OCI-LY3 (cell line): ENCODE measurements at regions not wholly inside any gene's neighbourhood (a gene's known extent, or its start where the extent isn't known, plus 50 kb on each side); places are given as distances from the start of the nearest gene placed in this dataset.

Experiments used
- EZH2phosphoT487 ChIP-seq: fragments of 200-600 bp; shearing (Covaris generic); IDR thresholded peaks from 2 replicates; pipeline ENCODE4 v1.6.1; 2018; ENCODE audit warnings: antibody characterized with exemption, mixed run types, low read depth
- TF ChIP-seq, protein P1 (sequence below): fragments of 200-600, 300-600 bp; sonication (generic); IDR thresholded peaks from 2 replicates; pipeline ENCODE4 v1.5.1; 2014; ENCODE audit warnings: antibody characterized with exemption, low read length, low read depth

DNA sequence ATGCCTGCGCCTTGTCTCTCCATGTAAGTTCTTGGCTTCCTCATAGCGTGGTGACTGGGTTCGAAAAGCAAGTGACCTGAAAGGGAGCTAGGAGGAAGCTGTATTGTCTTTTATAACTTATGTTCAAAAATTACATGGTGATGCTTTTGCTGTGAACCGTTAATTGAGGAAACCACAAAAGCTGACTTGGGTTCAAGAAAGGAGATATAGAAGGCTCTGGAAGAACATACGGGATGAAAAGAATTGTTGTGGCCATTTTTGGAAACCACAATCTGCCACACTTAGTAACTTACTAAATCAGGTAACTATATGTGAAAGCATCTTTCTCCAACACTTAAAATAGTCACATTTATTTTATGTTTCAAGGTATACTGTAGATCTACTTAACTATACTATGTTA, 177.0 kb upstream of the RBMS1 start:
- TF ChIP-seq, protein P1, sequence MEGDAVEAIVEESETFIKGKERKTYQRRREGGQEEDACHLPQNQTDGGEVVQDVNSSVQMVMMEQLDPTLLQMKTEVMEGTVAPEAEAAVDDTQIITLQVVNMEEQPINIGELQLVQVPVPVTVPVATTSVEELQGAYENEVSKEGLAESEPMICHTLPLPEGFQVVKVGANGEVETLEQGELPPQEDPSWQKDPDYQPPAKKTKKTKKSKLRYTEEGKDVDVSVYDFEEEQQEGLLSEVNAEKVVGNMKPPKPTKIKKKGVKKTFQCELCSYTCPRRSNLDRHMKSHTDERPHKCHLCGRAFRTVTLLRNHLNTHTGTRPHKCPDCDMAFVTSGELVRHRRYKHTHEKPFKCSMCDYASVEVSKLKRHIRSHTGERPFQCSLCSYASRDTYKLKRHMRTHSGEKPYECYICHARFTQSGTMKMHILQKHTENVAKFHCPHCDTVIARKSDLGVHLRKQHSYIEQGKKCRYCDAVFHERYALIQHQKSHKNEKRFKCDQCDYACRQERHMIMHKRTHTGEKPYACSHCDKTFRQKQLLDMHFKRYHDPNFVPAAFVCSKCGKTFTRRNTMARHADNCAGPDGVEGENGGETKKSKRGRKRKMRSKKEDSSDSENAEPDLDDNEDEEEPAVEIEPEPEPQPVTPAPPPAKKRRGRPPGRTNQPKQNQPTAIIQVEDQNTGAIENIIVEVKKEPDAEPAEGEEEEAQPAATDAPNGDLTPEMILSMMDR = no peak
- TF ChIP-seq EZH2phosphoT487 = no peak
